ENCODE measurements at regions not wholly inside any gene's neighbourhood (a gene's known extent, or its start where the extent isn't known, plus 50 kb on each side); places are given as distances from the start of the nearest gene placed in this dataset.
A peak's percentile ranks its signal among the peaks of the same experiment; 100 is the strongest.
"Not testable (repeated sequence)": the region's sequence is repeated elsewhere in the genome, so short reads cannot be mapped to it uniquely, and the experiment has no call there.

DNA sequence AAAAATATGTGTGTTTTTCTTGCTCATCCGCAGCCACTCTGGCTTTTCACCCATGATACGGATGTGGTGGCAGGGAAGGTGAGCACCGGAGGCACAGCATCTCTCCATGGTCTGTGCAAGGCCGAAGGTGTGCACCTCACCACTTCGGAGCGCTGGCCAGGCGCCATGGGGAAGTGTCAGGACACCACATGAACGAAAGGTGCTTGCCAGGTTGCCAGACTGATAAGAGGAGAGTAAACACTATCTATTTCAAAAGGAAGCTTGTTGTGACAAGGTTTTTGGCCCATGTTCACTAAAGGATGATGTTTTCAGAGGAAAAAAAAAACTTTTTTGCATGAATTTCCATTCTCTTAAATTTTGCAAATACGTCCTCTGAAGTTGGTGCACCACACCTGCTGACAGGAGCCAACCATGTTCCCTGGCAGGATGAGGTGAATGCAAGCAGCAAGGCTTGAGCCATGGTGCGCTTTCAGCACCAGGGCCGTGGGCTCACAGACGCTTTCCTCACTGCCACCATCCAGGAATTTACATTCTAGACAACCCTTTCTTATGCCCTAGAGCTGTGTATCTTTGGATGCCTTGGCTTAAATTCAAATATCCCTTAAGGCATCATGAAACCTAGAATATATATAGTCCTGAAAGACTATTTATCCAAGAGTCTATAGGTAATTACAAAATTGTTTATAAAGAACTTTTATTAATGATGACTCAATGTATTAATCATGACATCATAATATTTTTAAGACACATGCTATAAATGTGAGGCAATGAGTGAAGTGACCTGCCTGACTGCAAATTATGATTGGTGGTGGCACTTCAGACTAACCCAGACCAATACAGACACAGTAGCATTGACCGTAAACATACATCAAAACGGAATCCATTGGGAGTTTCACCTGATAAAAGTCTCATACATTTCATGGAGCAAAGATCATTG is 234.5 kb downstream of the TFAP2A start:
- peak; percentile 72 for DNase-seq (ENCODE audit: low spot score)

DNA sequence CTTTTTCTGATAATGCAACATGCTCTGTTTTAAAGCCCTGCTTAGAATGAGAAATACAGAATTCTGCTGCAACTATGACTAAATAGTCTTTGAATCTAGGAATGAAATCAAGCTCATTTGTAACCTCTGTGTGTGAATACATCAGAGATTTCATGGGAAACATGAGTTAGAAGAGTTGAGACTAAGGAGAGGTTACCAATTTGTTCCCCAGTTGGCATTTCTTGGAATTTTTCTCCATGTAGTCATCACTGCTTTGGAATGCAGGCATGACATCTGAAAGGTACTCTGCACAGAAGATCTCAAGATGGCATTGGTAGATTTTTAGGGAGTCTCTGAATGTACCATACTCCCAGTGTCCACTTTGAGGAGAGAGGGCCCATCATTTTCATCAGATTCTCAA is 237.2 kb downstream of the TFAP2A start:
- DNase-seq (ENCODE audit: low spot score), result no peak

DNA sequence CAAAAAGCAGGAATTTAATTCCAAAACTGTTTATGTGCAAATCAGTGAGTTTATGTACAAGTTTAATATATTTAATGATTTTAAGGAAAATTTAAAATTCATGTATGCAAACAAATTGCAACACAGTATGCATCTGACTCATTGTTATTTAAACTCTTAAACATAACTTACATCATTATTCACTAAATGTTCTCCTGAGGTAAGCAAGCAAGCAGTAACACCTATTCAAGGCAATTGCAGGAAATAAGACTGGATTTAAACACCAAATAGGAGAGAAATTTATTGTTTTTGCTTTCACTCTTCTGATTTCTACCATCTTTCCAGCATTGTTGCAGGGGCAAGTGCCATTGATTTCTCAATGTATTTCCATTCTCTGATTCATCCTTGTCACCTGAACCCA is 239.5 kb downstream of the TFAP2A start:
- DNase-seq (ENCODE audit: low spot score), result no peak

DNA sequence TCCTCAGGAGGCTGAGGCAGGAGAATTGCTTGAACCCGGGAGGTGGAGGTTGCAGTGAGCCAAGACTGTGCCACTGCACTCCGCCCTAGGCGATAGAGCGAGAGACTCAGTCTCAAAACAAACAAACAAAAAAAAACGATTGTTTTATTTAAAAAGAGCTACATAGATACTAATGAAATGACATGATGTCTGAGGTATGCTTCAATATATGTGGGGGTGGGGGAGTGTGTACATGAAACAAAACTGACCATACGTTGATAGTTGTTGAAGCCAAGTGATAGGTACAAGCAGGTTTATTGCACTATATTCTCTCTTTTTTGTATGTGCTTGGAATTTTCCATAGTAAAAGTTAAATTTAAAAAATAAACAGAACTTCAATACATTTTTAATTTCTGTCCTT is 240.1 kb downstream of the TFAP2A start:
- DNase-seq (ENCODE audit: low spot score), result no peak

DNA sequence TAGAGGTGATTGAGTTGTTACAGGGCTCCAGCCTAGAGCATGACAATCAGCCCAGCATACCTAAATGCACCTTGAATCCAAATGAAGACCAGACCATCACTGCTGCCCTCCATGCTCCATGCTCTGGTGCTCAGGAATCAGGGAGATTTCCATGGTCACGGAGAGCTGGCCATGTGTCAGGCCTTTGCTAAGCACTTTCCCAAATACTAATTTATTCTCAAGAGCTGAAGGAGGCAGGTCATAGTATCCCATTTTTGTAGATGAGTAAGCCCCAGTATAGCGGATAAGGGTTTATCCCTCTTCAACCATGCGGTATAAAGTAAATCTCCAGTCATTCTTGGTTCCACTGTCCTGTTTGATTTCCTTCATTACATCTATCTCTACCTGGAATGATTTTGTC is 240.8 kb downstream of the TFAP2A start:
- no peak for DNase-seq (ENCODE audit: low spot score)

DNA sequence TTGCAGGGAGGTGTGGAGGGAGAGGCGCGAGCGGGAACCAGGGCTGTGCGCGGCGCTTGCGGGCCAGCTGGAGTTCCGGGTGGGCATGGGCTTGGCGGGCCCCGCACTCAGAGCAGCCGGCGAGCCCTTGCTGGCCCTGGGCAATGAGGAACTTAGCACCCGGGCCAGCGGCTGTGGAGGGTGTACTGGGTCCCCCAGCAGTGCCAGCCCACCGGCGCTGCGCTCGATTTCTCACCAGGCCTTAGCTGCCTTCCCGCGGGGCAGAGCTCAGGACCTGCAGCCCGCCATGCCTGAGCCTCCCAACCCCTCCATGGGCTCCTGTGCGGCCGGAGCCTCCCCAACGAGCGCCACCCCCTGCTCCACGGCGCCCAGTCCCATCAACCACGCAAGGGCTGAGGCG is 243.2 kb downstream of the TFAP2A start:
- not testable (repeated sequence) for DNase-seq (ENCODE audit: low spot score)

DNA sequence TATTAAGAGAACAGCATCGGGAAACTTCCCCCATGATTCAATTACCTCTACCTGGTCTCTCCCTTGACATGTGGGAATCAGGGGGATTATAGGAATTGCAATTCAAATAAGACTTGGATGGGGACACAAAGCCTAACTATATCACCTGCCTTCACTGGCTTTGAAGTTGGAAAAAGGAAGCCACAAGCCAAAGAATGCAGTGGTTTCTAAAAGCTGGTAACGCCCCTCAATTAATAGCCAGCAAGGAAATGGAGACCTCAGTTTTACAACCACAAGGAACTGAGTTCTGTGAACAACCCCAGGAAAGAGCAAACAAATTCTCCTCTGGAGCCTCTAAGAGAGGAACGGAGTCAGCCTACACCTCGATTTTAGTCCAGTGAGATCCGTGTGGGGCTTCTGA is 244.1 kb downstream of the TFAP2A start:
- DNase-seq (ENCODE audit: low spot score), result no peak

DNA sequence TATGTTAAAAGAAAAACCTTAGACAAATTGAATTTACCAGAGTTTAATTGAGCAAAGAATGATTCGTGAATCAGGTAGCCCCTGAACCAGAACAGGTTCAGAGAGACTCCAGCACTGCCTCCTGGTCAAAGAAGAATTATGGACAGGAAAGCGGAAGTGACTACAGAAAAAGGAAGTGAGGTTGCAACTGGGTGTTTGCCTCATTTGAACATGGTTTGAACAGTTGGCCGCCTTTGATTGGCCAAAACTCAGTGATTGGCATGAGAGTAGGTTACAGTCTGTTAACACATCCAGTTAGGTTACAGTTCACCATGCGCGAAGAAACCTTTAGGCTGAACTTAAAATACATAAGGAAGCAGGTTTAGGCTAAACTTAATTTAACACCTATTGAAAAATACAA is 248.8 kb downstream of the TFAP2A start:
- no peak for DNase-seq (ENCODE audit: low spot score)

DNA sequence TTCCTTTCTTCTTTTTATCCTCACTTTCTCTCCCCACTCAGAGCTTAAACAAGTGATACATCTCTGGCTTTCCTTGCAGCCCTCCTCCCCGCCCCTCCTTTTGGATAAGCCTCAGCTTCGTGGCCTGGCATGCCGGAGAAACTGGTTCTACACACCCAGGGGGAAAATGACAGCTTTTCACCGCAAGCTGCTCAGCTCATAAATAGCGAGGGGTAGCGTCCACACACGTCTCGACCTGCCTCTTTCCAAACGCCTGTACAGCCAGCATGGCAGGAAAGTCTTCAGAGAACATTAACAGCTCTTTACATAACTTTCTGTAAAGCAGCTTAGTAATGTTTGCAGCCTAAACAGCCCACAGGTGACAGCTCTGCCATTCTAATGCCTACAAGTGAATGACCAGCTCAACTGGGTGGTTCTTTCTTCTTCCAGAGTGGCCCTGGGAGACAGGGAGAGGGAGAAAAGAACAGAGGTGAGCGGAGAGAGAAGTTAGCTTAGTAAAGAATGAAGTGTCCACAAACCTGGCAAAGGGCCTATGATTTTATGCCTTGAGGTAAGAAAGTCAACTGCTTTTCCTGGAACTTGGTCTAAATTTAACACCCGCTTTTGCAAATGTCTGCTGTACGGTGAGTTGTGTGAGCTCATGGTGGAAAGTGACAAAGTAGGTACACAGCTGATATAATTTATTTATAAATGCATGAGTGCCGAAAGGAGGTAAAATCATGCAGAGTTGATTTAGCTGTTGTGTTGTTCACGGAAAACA is 251.5 kb downstream of the TFAP2A start:
- no peak for DNase-seq (ENCODE audit: low spot score)

DNA sequence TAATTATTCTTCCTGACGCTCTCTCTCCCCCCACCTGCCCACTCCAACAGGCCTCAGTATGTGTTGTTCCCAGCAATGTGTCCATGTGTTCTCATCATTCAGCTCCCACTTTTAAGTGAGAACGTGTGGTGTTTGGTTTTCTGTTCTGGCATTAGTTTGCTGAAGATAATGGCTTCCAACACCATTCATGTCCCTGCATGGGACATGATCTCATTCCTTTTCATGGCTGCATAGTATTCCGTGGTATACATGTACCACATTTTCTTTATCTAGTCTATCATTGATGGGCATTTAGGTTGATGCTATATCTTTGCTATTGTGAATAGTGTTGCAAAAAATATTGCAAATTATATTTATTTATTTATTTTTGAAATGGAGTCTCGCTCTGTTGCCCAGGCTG is 258.0 kb downstream of the TFAP2A start:
- no peak for DNase-seq (ENCODE audit: low spot score)

DNA sequence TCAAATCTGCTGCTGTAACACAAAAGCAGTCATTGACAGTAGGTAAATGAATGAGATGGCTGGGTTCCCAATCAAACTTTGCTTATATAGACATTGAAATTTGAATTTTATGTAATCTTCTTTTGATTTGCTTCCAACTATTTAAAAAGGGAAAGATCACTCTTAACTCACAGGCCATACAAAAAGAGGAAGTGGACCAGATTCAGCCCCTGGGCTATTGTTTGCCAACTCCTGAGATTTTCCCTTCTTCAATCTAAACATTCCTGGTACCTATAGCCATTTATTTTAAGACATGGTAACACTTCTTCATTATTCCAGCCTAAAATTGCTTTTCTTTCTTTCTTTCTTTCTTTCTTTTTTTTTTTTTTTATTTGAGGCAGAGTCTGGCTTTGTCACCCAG is 260.6 kb downstream of the TFAP2A start:
- DNase-seq (ENCODE audit: low spot score), result no peak

DNA sequence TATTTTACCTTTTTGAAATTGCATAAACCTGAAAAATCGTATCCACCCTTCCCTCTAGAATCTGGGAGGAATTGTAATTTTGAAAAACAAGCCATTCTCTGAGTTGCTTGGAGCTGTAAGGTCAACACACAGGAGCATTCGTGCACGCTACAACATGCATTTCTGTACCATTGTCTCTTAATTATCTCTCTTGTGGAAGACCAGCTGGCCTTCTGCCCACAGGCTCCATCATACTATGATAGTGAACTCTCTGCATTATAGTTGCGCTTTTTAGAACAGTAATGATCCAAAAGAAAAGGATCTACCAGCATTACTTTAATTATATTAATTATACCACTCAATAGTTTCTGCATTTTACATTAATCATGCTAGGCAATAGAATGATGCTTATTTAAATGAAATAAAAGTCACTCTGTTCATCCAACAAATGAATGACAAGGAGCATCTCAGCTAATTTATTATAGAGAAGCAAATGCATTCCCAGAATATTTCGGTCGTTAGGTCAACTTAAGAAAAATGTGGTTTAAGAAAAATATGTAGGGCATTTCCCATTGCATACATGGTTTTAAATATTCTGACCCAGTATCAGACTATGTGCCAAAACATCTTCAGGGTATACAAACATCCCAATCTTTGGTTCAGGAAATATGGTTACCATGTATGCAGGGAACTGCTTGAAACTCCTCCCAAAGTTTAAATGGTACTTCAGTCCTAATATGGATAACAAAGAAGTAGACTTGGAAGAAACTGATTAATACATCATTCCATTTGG is 263.5 kb downstream of the TFAP2A start:
- no peak for DNase-seq (ENCODE audit: low spot score)

DNA sequence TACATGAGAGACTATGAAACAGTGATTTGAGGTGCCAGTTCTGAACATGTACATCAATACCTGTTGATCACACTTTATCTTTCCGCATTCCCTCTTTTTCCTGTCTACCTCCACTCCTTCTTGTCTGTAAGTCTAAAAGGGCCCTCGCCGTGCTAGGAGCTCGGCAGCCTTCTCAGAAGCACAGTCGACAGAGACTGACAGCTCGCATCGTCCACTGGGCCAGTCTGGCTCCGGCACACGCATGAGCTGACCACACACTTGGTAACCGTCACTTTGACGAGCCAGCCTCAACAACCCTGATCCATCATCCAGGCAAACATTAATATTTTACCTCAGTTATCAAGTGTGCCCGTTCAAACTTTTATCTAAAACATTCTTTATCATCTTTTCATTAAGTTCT is 265.3 kb downstream of the TFAP2A start:
- no peak for DNase-seq (ENCODE audit: low spot score)

DNA sequence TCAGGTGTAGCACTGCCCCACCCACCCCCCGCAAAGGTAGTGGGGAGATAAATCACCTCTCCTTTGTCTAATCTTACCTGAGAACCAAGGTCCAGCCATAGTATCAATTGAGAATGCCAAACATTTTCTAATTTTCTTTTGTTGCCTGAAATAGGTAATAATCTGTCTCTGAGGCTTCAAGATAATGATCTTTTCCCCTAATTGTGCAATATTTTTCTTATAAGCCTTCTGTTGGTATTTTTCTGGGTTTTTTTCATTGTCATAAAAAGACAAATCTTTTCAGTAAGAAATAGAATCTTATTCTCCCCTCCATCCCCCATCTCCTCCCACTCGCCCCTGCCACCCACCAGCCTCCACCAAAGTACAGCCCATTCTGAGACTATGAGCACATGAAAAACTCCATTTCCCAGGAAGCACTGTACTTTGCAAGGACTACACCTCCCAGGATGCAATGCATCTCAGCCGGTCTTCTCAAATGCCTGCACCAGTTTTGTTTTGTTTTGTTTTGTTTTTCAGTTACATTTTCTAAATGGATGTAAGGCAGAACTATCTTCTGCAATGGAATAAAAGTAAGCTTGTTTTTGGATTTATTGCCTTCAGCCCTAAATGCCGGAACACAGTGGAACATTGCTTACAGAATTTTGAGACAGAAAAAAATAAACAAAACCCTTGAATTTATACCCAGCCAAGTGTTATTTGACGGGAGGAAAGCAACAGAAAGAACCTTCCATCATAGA is 268.0 kb downstream of the TFAP2A start:
- no peak for DNase-seq (ENCODE audit: low spot score)

DNA sequence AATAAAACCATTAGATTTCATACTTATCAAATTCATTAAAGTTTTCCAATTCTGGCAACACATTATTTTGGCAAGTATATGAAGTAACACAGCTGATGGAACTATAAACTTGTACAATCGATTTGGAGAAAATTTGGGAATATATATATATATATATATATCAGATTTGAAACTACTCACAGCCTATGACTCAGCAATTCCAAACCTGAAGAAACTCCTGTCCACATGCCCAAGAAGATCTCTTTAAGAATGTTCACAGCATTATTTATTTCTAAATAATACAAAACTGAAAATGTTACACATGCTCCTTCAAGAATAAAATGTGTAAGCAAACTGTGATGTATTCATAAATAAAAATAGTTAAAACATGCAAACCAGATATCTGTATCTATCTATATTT is 270.1 kb downstream of the TFAP2A start:
- no peak for DNase-seq (ENCODE audit: low spot score)

DNA sequence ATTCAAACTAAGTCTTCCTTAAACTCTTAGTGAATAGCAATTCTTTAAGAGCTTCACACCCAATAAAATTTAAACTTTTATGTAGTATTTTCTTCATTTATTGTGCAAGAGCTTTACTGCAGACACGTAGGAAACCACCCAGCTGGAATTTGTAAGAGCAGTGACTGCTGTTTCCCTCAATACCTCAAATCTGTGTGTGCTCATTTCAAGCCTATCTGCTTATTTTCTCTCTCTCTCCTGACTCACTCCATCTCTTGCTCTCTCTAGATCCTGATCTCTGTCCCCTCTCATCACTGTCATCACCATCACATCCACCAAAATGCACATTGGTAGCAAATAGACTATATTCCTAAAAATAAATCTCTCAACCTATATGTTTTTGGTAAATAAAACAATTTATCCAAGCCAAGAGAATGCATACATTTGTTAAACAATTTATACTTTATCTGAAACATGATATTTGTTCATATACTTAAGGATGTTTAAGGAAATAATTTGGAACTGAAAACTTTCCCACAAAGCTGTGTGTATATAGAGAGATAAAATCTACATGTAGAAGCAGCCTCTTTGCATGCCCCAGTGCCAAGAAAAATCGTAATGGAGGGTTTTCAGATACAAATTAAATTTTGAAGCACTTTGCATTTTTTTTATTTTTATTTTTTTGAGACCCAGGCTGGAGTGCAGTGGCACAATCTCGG is 273.0 kb downstream of the TFAP2A start:
- no peak for DNase-seq (ENCODE audit: low spot score)

DNA sequence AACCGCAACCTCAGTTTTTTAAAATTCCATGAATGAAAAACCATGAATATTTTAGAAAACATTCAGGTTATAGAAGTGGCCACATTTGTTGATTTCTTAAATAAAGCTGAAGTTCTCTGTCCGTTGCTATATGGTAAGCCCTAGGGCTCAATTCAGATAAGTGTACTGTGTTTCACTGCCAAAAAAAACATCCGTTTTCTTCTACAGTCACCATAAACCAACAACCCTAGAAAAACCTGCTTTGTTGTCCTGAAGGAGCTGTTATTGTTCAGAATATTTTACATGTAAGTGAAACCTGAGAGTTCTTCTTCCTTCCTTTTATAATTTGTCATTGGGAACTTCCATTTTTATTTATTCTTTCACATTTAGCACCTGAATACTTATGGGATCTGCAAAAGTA is 274.1 kb downstream of the TFAP2A start:
- DNase-seq (ENCODE audit: low spot score), result no peak

DNA sequence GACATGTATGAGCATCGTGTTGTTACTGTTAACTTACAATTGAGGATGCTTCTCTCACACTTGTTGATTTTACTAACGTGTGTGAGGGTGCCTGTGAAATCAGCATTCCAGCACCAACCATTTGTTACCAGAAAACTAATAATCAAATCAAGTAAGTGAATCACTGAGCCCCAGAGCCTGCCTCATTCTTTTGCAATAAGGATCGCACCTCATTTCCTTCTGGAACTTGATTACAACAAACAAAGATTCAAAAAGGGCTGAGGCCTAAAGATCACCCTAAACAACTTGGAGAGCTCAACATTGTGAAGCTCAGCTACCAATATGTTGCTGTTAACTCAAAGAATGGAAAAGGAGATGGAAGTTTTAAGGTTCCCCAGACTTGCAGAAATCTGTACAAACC is 274.7 kb downstream of the TFAP2A start:
- DNase-seq (ENCODE audit: low spot score), result no peak

DNA sequence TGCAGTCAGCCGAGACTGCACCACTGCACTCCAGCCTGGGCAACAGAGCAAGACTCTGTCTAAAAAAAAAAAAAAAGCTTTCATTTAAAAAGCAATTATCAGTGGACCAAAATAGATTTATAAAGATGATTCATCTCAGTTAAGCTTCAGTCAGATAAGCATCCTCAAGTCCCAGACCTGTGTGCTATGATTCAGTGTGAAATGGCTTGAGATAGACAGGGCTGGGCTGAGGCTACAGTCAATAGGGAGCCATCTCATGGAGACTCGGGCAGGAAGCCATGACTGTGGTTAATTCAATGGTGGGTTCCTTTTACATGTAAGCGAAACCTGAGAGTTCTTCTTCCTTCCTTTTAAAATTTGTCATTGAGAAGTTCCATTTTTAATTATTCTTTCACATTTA is 276.0 kb downstream of the TFAP2A start:
- no peak for DNase-seq (ENCODE audit: low spot score)

DNA sequence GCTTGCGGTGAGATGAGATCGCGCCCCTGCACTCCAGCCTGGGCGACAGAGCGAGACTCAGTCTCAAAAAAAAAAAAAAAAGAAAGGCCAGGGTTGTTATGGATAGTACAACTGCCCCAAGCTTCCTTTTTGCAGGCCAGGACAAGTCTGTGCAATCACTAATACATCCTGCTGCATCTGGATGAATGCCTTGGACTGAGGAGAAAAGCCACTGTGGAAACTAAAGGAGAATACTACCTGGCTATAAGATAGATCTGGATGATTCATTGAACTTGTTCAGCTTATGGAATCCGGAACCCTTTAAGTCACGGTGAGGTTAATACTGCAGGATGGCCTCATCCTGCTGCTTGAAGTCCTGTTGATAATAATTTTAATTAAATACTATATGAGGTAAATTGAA is 278.2 kb downstream of the TFAP2A start:
- no peak for DNase-seq (ENCODE audit: low spot score)

DNA sequence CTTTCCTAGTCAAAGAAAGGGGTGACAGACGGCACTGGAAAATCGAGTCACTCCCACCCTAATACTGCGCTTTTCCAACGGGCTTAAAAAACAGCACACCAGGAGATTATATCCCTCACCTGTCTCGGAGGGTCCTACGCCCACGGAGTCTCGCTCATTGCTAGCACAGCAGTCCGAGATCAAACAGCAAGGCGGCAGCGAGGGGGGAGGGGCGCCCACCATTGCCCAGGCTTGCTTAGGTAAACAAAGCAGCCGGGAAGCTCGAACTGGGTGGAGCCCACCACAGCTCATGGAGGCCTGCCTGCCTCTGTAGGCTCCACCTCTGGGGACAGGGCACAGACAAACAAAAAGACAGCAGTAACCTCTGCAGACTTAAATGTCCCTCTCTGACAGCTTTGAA is 280.7 kb downstream of the TFAP2A start:
- not testable (repeated sequence) for DNase-seq (ENCODE audit: low spot score)
